PC-9 (cell line): ENCODE measurements at regions not wholly inside any gene's neighbourhood (a gene's known extent, or its start where the extent isn't known, plus 50 kb on each side); places are given as distances from the start of the nearest gene placed in this dataset.

ENCODE experiments used
- CTCF ChIP-seq: fragments of 200-600 bp; sonication (generic); conservative IDR thresholded peaks from 2 replicates; pipeline ENCODE4 v1.6.1; 2017; ENCODE audit warnings: mixed run types, antibody characterized with exemption, mild to moderate bottlenecking, moderate library complexity
- EZH2 ChIP-seq: fragments of 200-600 bp; sonication (generic); IDR thresholded peaks from 2 replicates; pipeline ENCODE4 v1.8.0; 2017; ENCODE audit warnings: antibody characterized with exemption, low read depth

DNA sequence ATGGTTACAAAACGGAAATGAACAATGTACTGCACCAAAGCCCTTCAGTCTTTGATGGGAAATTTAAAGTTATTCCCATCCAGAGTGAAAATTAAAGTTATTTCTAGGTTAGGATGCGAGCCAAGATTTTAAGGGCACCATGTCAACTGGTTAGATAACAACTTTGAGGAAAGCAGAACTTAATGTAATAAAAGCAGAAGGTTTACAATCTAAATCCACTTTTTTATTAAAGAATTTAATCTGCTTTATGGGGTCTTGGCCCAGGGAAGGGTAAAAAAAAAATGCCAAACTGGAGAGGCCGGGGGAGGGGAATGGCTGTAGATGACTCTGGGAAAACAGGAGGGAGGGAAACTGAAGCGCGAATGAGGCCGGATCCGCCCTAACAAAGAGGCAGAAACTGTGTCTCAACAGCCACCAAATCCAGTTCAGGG lies 108.2 kb upstream of the ATF7IP start:
- TF ChIP-seq EZH2: no peak
- TF ChIP-seq CTCF: no peak
